Medulla oblongata (tissue), 1 donor: ENCODE measurements at regions not wholly inside any gene's neighbourhood (a gene's known extent, or its start where the extent isn't known, plus 50 kb on each side); places are given as distances from the start of the nearest gene placed in this dataset.
"Not testable (repeated sequence)": the region's sequence is repeated elsewhere in the genome, so short reads cannot be mapped to it uniquely, and the experiment has no call there.

Experiments
- DNase-seq: peaks from one replicate; pipeline ENCODE4 v3.0.0-alpha.2; 2015; ENCODE audit errors: extremely low spot score

GRCh38 chr2:192484903-192485302, 290.2 kb upstream of the TMEFF2 start:
- DNase-seq, result no peak

- no peak for DNase-seq
Measured at GRCh38 chr2:192480984-192481383, 286.3 kb upstream of the TMEFF2 start.

- no peak for DNase-seq
Measured at GRCh38 chr2:192473331-192473730, 278.6 kb upstream of the TMEFF2 start.

- no peak for DNase-seq
Measured at GRCh38 chr2:192471982-192472381, 277.2 kb upstream of the TMEFF2 start.

- no peak for DNase-seq
Measured at GRCh38 chr2:192469612-192470011, 274.9 kb upstream of the TMEFF2 start.

- no peak for DNase-seq
Measured at GRCh38 chr2:192467953-192468660, 273.4 kb upstream of the TMEFF2 start.

GRCh38 chr2:192465141-192465540, 270.4 kb upstream of the TMEFF2 start:
- peak; percentile 13 for DNase-seq

GRCh38 chr2:192459422-192459821, 264.7 kb upstream of the TMEFF2 start:
- no peak for DNase-seq

- no peak for DNase-seq
Measured at GRCh38 chr2:192448881-192449280, 254.1 kb upstream of the TMEFF2 start.

GRCh38 chr2:192444286-192444838, 249.6 kb upstream of the TMEFF2 start:
- no peak for DNase-seq

GRCh38 chr2:192443831-192444230, 249.1 kb upstream of the TMEFF2 start:
- no peak for DNase-seq

GRCh38 chr2:192438239-192438638, 243.5 kb upstream of the TMEFF2 start:
- DNase-seq, result no peak

GRCh38 chr2:192437653-192438052, 242.9 kb upstream of the TMEFF2 start:
- DNase-seq, result no peak

- no peak for DNase-seq
Measured at GRCh38 chr2:192424243-192424642, 229.5 kb upstream of the TMEFF2 start.

- no peak for DNase-seq
Measured at GRCh38 chr2:192419786-192420185, 225.1 kb upstream of the TMEFF2 start.

GRCh38 chr2:192416060-192416459, 221.3 kb upstream of the TMEFF2 start:
- no peak for DNase-seq

- no peak for DNase-seq
Measured at GRCh38 chr2:192414794-192415193, 220.1 kb upstream of the TMEFF2 start.

- no peak for DNase-seq
Measured at GRCh38 chr2:192413812-192414681, 219.3 kb upstream of the TMEFF2 start.

GRCh38 chr2:192412866-192413265, 218.1 kb upstream of the TMEFF2 start:
- not testable (repeated sequence) for DNase-seq

- no peak for DNase-seq
Measured at GRCh38 chr2:192412394-192412793, 217.7 kb upstream of the TMEFF2 start.

GRCh38 chr2:192411755-192412154, 217.0 kb upstream of the TMEFF2 start:
- DNase-seq, result no peak

- DNase-seq, result no peak
Measured at GRCh38 chr2:192410319-192410718, 215.6 kb upstream of the TMEFF2 start.

- DNase-seq, result no peak
Measured at GRCh38 chr2:192407692-192408091, 213.0 kb upstream of the TMEFF2 start.
